HFFc6 (cell line): ENCODE measurements at regions not wholly inside any gene's neighbourhood (a gene's known extent, or its start where the extent isn't known, plus 50 kb on each side); places are given as distances from the start of the nearest gene placed in this dataset.

ENCODE experiments used
- DNase-seq: peaks from one replicate; pipeline ENCODE4 v3.0.0-alpha.2; 2018
- H3K27ac Mint-ChIP-seq: 2 replicates; pipeline ENCODE4 v1.8.0; 2020; ENCODE audit warnings: mild to moderate bottlenecking, mixed read lengths
- H3K27me3 Mint-ChIP-seq: 2 replicates; pipeline ENCODE4 v1.8.0; 2021; ENCODE audit warnings: mild to moderate bottlenecking, moderate library complexity, mixed read lengths; ENCODE audit not compliant: insufficient read depth
- H3K36me3 Mint-ChIP-seq: 2 replicates; pipeline ENCODE4 v1.8.0; 2021; ENCODE audit warnings: low read depth, mixed read lengths
- H3K4me1 Mint-ChIP-seq: 2 replicates; pipeline ENCODE4 v1.8.0; 2020; ENCODE audit warnings: low read depth, mixed read lengths
- H3K4me3 Mint-ChIP-seq: 2 replicates; pipeline ENCODE4 v1.8.0; 2020; ENCODE audit warnings: mild to moderate bottlenecking, moderate library complexity, mixed read lengths
- H3K9me3 Mint-ChIP-seq: 2 replicates; pipeline ENCODE4 v1.8.0; 2020; ENCODE audit warnings: mild to moderate bottlenecking, mixed read lengths
- CTCF ChIP-seq: fragments of 200-600 bp; sonication (generic); IDR thresholded peaks from 2 replicates; pipeline ENCODE4 v1.5.0; 2021; ENCODE audit warnings: antibody characterized with exemption, mild to moderate bottlenecking

- H3K9me3 Mint-ChIP-seq, result 0 out of 2 replicates have a peak, but pooled peaks cover 4% of the 10 kb centered on the region
- no peak overlapping the region for H3K27ac Mint-ChIP-seq
- no peaks in the 10 kb centered on the region; the same call in 1 of the 2 replicates for H3K27me3 Mint-ChIP-seq
- no peak for DNase-seq
- H3K4me3 Mint-ChIP-seq, result no peak overlapping the region
- H3K36me3 Mint-ChIP-seq, result no peaks in the 10 kb centered on the region
- TF ChIP-seq CTCF, result no peak
- no peaks in the 10 kb centered on the region for H3K4me1 Mint-ChIP-seq
These were observed 79.9 kb downstream of the FAM181B start for GRCh38 chr11:82653752-82654151.

GRCh38 chr11:82639251-82639650 lies 94.4 kb downstream of the FAM181B start:
- TF ChIP-seq CTCF, result no peak
- peaks cover 19% of the 10 kb centered on the region for H3K9me3 Mint-ChIP-seq
- H3K27me3 Mint-ChIP-seq, result peaks cover 2% of the 10 kb centered on the region; the same call in 1 of the 2 replicates
- H3K4me1 Mint-ChIP-seq, result no peaks in the 10 kb centered on the region
- no peaks in the 10 kb centered on the region for H3K36me3 Mint-ChIP-seq
- no peak overlapping the region for H3K27ac Mint-ChIP-seq
- no peak for DNase-seq
- H3K4me3 Mint-ChIP-seq, result no peak overlapping the region

- TF ChIP-seq CTCF, result no peak
- H3K9me3 Mint-ChIP-seq, result peaks cover 10% of the 10 kb centered on the region
- H3K36me3 Mint-ChIP-seq, result no peaks in the 10 kb centered on the region
- no peak overlapping the region for H3K4me3 Mint-ChIP-seq
- peaks cover 2% of the 10 kb centered on the region; the same call in 1 of the 2 replicates for H3K27me3 Mint-ChIP-seq
- DNase-seq, result no peak
- H3K27ac Mint-ChIP-seq, result no peak overlapping the region
- no peaks in the 10 kb centered on the region for H3K4me1 Mint-ChIP-seq
These were observed 97.0 kb downstream of the FAM181B start for GRCh38 chr11:82636615-82637014.

- no peaks in the 10 kb centered on the region for H3K4me1 Mint-ChIP-seq
- H3K36me3 Mint-ChIP-seq, result no peaks in the 10 kb centered on the region
- H3K9me3 Mint-ChIP-seq, result peaks cover 17% of the 10 kb centered on the region
- TF ChIP-seq CTCF, result no peak
- H3K27ac Mint-ChIP-seq, result no peak overlapping the region
- DNase-seq, result no peak
- peaks cover 2% of the 10 kb centered on the region; the same call in 1 of the 2 replicates for H3K27me3 Mint-ChIP-seq
- H3K4me3 Mint-ChIP-seq, result no peak overlapping the region
These were observed 99.6 kb downstream of the FAM181B start for GRCh38 chr11:82634091-82634490.

- no peak overlapping the region for H3K4me3 Mint-ChIP-seq
- no peaks in the 10 kb centered on the region for H3K4me1 Mint-ChIP-seq
- peaks cover 2% of the 10 kb centered on the region; the same call in 1 of the 2 replicates for H3K27me3 Mint-ChIP-seq
- H3K27ac Mint-ChIP-seq, result no peak overlapping the region
- H3K9me3 Mint-ChIP-seq, result peaks cover 32% of the 10 kb centered on the region
- H3K36me3 Mint-ChIP-seq, result no peaks in the 10 kb centered on the region
- no peak for DNase-seq
- no peak for TF ChIP-seq CTCF
These were observed 101.7 kb downstream of the FAM181B start for GRCh38 chr11:82631722-82632630.
